ENCODE measurements at regions not wholly inside any gene's neighbourhood (a gene's known extent, or its start where the extent isn't known, plus 50 kb on each side); places are given as distances from the start of the nearest gene placed in this dataset.

- no peak overlapping the region for H3K27ac Mint-ChIP-seq (ENCODE audit: unreplicated experiment)
- peaks cover 39% of the 10 kb centered on the region for H3K4me1 Mint-ChIP-seq (ENCODE audit: low read depth)
- H3K4me3 Mint-ChIP-seq (ENCODE audit: unreplicated experiment) = no peak overlapping the region
- DNase-seq (ENCODE audit: low spot score) = no peak
- no peaks in the 10 kb centered on the region for H3K27me3 Mint-ChIP-seq (ENCODE audit: low read depth)
- H3K36me3 Mint-ChIP-seq (ENCODE audit: low read depth) = peaks cover 9% of the 10 kb centered on the region
- TF ChIP-seq, protein P1, sequence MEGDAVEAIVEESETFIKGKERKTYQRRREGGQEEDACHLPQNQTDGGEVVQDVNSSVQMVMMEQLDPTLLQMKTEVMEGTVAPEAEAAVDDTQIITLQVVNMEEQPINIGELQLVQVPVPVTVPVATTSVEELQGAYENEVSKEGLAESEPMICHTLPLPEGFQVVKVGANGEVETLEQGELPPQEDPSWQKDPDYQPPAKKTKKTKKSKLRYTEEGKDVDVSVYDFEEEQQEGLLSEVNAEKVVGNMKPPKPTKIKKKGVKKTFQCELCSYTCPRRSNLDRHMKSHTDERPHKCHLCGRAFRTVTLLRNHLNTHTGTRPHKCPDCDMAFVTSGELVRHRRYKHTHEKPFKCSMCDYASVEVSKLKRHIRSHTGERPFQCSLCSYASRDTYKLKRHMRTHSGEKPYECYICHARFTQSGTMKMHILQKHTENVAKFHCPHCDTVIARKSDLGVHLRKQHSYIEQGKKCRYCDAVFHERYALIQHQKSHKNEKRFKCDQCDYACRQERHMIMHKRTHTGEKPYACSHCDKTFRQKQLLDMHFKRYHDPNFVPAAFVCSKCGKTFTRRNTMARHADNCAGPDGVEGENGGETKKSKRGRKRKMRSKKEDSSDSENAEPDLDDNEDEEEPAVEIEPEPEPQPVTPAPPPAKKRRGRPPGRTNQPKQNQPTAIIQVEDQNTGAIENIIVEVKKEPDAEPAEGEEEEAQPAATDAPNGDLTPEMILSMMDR (IDR thresholded peaks at IDR 0.05) = no peak
- H3K9me3 Mint-ChIP-seq (ENCODE audit: low read depth) = peaks cover 24% of the 10 kb centered on the region
Measured at GRCh38 chr21:16201718-16202117, 471.9 kb downstream of the USP25 start.

DNA sequence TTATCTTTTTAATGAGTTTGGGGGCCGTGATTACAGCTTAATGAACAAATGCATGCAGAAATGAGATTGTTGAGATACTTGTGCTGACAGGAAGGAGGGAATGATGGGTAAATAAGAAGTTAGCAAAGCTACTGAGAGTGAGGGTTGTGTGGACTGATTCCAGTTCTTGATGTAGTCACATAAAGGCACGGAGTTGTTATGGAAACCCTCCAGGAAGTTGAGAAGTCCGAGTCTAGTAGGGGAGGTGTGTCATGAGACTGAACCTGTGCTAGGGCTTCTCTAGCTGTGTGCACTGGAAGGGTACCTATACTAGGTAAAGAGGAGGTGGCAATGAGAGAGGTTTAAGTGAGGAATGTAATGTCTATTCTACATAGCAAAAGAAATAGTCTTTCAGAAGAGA, 475.7 kb downstream of the USP25 start:
- Mint-ChIP-seq H3K36me3 (ENCODE audit: low read depth) (peaks cover 6% of the 10 kb centered on the region), H3K4me1 (ENCODE audit: low read depth) (peaks cover 11% of the 10 kb centered on the region), H3K27me3 (ENCODE audit: low read depth) (no peaks in the 10 kb centered on the region), H3K4me3 (ENCODE audit: unreplicated experiment) (no peak overlapping the region), H3K27ac (ENCODE audit: unreplicated experiment) (no peak overlapping the region), H3K9me3 (ENCODE audit: low read depth) (peaks cover 3% of the 10 kb centered on the region)
- DNase-seq (ENCODE audit: low spot score) = no peak
- TF ChIP-seq, protein P1 (IDR thresholded peaks at IDR 0.05) = no peak

DNA sequence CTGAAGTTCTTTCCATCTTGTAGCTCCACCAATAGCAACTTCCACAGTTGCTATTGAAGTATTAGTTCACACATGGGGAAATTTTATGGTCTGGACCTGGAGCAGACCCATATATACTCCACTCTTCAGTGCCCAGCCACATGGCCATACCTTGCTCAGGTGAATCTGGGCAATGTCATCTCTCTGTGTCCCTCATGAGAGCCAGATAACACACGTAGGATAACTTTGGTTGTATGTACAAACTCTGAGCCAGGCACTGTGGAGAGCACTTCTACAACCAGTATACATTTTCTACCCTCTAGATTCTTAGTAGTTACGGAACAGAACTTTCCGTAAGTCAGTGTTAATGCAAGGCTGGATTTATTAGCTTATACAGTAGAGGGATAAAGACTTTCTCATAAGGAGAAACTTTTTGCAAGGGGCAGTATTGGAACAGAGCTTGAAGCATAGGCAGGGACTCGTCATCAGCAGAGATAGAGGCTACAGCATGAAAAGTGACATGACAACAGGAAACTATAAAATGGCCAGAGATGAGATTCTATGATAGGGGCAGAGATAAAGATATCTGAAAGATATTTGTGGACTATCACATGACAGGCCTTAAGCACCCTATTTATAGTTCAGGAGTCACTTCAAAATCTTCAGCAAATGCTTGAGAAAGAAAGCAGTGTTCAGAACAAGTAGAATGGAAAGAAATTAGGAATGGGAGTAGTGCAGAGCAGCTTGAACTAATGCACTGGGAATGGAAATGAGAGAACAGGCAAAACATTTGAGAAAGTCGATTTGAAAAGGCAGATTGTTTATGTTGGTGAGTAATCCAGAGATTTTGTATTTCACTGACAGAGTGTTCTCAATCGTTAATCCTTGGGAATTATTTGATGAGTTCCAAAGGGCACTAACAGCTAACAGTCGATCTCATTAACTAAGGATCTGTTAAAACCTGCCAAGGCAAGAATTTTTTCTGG, 481.8 kb downstream of the USP25 start:
- H3K4me1 Mint-ChIP-seq (ENCODE audit: low read depth) = peaks cover 45% of the 10 kb centered on the region
- H3K27me3 Mint-ChIP-seq (ENCODE audit: low read depth) = no peaks in the 10 kb centered on the region
- TF ChIP-seq, protein P1 (IDR thresholded peaks at IDR 0.05) = no peak
- H3K36me3 Mint-ChIP-seq (ENCODE audit: low read depth) = no peaks in the 10 kb centered on the region
- H3K9me3 Mint-ChIP-seq (ENCODE audit: low read depth) = no peaks in the 10 kb centered on the region
- no peak overlapping the region for H3K4me3 Mint-ChIP-seq (ENCODE audit: unreplicated experiment)
- no peak for DNase-seq (ENCODE audit: low spot score)
- peak overlapping the region; percentile 83 for H3K27ac Mint-ChIP-seq (ENCODE audit: unreplicated experiment)

DNA sequence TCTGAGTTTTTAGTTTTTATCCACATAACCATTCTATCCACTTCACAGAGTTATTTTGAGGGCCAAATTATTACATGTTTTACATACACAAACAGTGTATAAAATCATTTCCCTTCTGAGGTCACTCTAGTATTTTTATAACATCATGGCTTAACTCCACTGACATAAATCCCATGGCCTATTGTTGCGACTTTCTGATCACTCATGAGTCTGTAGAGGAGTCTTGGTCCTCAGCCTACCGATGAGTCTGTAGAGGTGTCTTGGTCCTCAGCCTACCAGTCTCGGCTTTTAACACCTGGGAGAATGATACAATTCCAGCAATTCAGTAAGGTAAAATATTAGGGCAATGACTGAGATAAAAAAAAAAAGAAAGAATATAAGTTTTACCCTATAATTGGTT, 483.7 kb downstream of the USP25 start:
- DNase-seq (ENCODE audit: low spot score) = no peak
- H3K4me3 Mint-ChIP-seq (ENCODE audit: unreplicated experiment) = no peak overlapping the region
- H3K27ac Mint-ChIP-seq (ENCODE audit: unreplicated experiment) = peak overlapping the region; percentile 60
- H3K4me1 Mint-ChIP-seq (ENCODE audit: low read depth) = peaks cover 57% of the 10 kb centered on the region
- no peaks in the 10 kb centered on the region for H3K9me3 Mint-ChIP-seq (ENCODE audit: low read depth)
- H3K36me3 Mint-ChIP-seq (ENCODE audit: low read depth) = no peaks in the 10 kb centered on the region
- TF ChIP-seq, protein P1 (IDR thresholded peaks at IDR 0.05) = no peak
- H3K27me3 Mint-ChIP-seq (ENCODE audit: low read depth) = no peaks in the 10 kb centered on the region

DNA sequence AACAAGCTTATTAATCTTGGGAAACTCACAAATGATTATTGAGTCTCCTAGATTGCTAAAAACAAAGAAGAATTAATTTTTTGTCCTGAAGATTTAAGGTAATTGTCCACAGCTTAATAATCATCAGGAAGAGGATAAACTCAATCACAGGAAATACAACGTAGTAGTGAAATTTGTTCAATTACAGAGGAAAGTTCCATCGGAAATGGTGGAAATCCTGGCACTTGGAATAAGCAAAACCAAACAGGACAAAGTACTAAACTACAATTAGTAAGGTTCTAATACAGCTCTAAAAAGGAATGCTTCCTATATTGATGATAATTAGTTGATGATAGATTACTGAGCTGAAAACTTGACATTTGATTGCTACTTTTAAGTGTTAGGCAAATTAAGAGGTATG, 485.4 kb downstream of the USP25 start:
- H3K36me3 Mint-ChIP-seq (ENCODE audit: low read depth) = no peaks in the 10 kb centered on the region
- DNase-seq (ENCODE audit: low spot score) = no peak
- H3K27me3 Mint-ChIP-seq (ENCODE audit: low read depth) = no peaks in the 10 kb centered on the region
- no peaks in the 10 kb centered on the region for H3K9me3 Mint-ChIP-seq (ENCODE audit: low read depth)
- H3K27ac Mint-ChIP-seq (ENCODE audit: unreplicated experiment) = no peak overlapping the region
- H3K4me3 Mint-ChIP-seq (ENCODE audit: unreplicated experiment) = no peak overlapping the region
- peaks cover 57% of the 10 kb centered on the region for H3K4me1 Mint-ChIP-seq (ENCODE audit: low read depth)
- TF ChIP-seq, protein P1 (IDR thresholded peaks at IDR 0.05) = no peak

All from chondrocyte (in vitro differentiated cells).